ENCODE measurements at regions not wholly inside any gene's neighbourhood (a gene's known extent, or its start where the extent isn't known, plus 50 kb on each side); places are given as distances from the start of the nearest gene placed in this dataset.

GRCh38 chr15:52893338-52893737, 103.2 kb upstream of the ONECUT1 start:
- POLR2A ChIA-PET, result no interaction called here
- Mint-ChIP-seq H3K36me3 (no peaks in the 10 kb centered on the region), H3K4me3 (no peak overlapping the region), H3K9me3 (peaks cover 0 to 7% (median 0%) of the 10 kb centered on the region in 9 donors), H3K27ac (no peak overlapping the region), H3K4me1 (no peaks in the 10 kb centered on the region), H3K27me3 (peaks cover 11 to 57% (median 20%) of the 10 kb centered on the region in 5 donors)
- DNase-seq, result no peak
- no peak for ATAC-seq

GRCh38 chr15:52879904-52880303, 89.8 kb upstream of the ONECUT1 start:
- Mint-ChIP-seq H3K27me3 (peaks cover 6 to 27% (median 12%) of the 10 kb centered on the region in 5 donors), H3K4me1 (no peaks in the 10 kb centered on the region), H3K27ac (no peak overlapping the region), H3K36me3 (no peaks in the 10 kb centered on the region), H3K4me3 (no peak overlapping the region), H3K9me3 (no peaks in the 10 kb centered on the region)
- DNase-seq (no peak), ATAC-seq (no peak)
- POLR2A ChIA-PET, result no interaction called here

GRCh38 chr15:52879145-52879544, 89.0 kb upstream of the ONECUT1 start:
- Mint-ChIP-seq H3K4me3 (no peak overlapping the region), H3K36me3 (no peaks in the 10 kb centered on the region), H3K9me3 (no peaks in the 10 kb centered on the region), H3K27me3 (peaks cover 6 to 24% (median 15%) of the 10 kb centered on the region in 5 donors), H3K4me1 (no peaks in the 10 kb centered on the region), H3K27ac (no peak overlapping the region)
- ATAC-seq (no peak), DNase-seq (no peak)
- POLR2A ChIA-PET, result no interaction called here

- POLR2A ChIA-PET, result no interaction called here
- H3K27ac Mint-ChIP-seq, result peak overlapping the region in 1 of 10 donors; percentile 30
- DNase-seq (no peak), ATAC-seq (no peak)
- no peaks in the 10 kb centered on the region for H3K36me3 Mint-ChIP-seq
- no peak overlapping the region for H3K4me3 Mint-ChIP-seq
- no peaks in the 10 kb centered on the region for H3K4me1 Mint-ChIP-seq
- H3K9me3 Mint-ChIP-seq, result no peaks in the 10 kb centered on the region
- peaks cover 6 to 24% (median 13%) of the 10 kb centered on the region in 5 donors for H3K27me3 Mint-ChIP-seq
Observed at GRCh38 chr15:52876991-52877663, 87.0 kb upstream of the ONECUT1 start.

GRCh38 chr15:52872036-52872818, 82.1 kb upstream of the ONECUT1 start:
- Mint-ChIP-seq H3K4me3 (no peak overlapping the region), H3K27ac (no peak overlapping the region), H3K9me3 (peaks cover 0 to 6% (median under 1%) of the 10 kb centered on the region in 9 donors), H3K27me3 (peaks cover 20 to 46% (median 29%) of the 10 kb centered on the region in 5 donors), H3K36me3 (peaks cover 0 to 5% (median under 1%) of the 10 kb centered on the region in 3 donors), H3K4me1 (no peaks in the 10 kb centered on the region)
- POLR2A ChIA-PET, result no interaction called here
- ATAC-seq (no peak), DNase-seq (no peak)

- Mint-ChIP-seq H3K36me3 (peaks cover 2 to 22% (median 5%) of the 10 kb centered on the region in 3 donors), H3K4me1 (no peaks in the 10 kb centered on the region), H3K27me3 (peaks cover 17 to 38% (median 22%) of the 10 kb centered on the region in 5 donors), H3K4me3 (no peak overlapping the region), H3K27ac (no peak overlapping the region), H3K9me3 (peaks cover 0 to 26% (median 15%) of the 10 kb centered on the region in 9 donors)
- ATAC-seq (no peak), DNase-seq (no peak)
- POLR2A ChIA-PET, result no interaction called here
Observed at GRCh38 chr15:52870015-52870414, 79.9 kb upstream of the ONECUT1 start.

GRCh38 chr15:52866698-52867097, 76.6 kb upstream of the ONECUT1 start:
- DNase-seq (no peak), ATAC-seq (no peak)
- Mint-ChIP-seq H3K36me3 (peaks cover 2 to 26% (median 5%) of the 10 kb centered on the region in 3 donors), H3K9me3 (peaks cover 0 to 30% (median 19%) of the 10 kb centered on the region in 9 donors), H3K27me3 (peaks cover 13 to 44% (median 23%) of the 10 kb centered on the region in 5 donors), H3K27ac (no peak overlapping the region), H3K4me1 (no peaks in the 10 kb centered on the region), H3K4me3 (no peak overlapping the region)
- POLR2A ChIA-PET, result no interaction called here

- Mint-ChIP-seq H3K36me3 (peaks cover 2 to 25% (median 5%) of the 10 kb centered on the region in 3 donors), H3K27me3 (peaks cover 3 to 20% (median 7%) of the 10 kb centered on the region in 5 donors), H3K27ac (no peak overlapping the region), H3K4me3 (no peak overlapping the region), H3K9me3 (peaks cover 0 to 29% (median 18%) of the 10 kb centered on the region in 9 donors), H3K4me1 (no peaks in the 10 kb centered on the region)
- DNase-seq (no peak), ATAC-seq (no peak)
- POLR2A ChIA-PET, result no interaction called here
Observed at GRCh38 chr15:52862677-52863076, 72.5 kb upstream of the ONECUT1 start.

GRCh38 chr15:52858782-52859176, 68.6 kb upstream of the ONECUT1 start:
- POLR2A ChIA-PET, result no interaction called here
- H3K36me3 Mint-ChIP-seq, result no peaks in the 10 kb centered on the region
- no peaks in the 10 kb centered on the region for H3K4me1 Mint-ChIP-seq
- DNase-seq, result no peak
- no peak for ATAC-seq
- no peak overlapping the region for H3K4me3 Mint-ChIP-seq
- H3K27ac Mint-ChIP-seq, result no peak overlapping the region
- peaks cover 6 to 24% (median 11%) of the 10 kb centered on the region in 5 donors for H3K27me3 Mint-ChIP-seq
- no peaks in the 10 kb centered on the region for H3K9me3 Mint-ChIP-seq

- no peak for DNase-seq
- no peak for ATAC-seq
- Mint-ChIP-seq H3K9me3 (no peaks in the 10 kb centered on the region), H3K4me3 (no peak overlapping the region), H3K36me3 (no peaks in the 10 kb centered on the region), H3K4me1 (no peaks in the 10 kb centered on the region), H3K27me3 (peaks cover 6 to 29% (median 11%) of the 10 kb centered on the region in 5 donors), H3K27ac (no peak overlapping the region)
- POLR2A ChIA-PET, result no interaction called here
Observed at GRCh38 chr15:52857937-52858781, 68.0 kb upstream of the ONECUT1 start.

- Mint-ChIP-seq H3K36me3 (no peaks in the 10 kb centered on the region), H3K4me1 (no peaks in the 10 kb centered on the region), H3K27me3 (peaks cover 6 to 29% (median 11%) of the 10 kb centered on the region in 5 donors), H3K9me3 (no peaks in the 10 kb centered on the region), H3K4me3 (no peak overlapping the region), H3K27ac (no peak overlapping the region)
- no peak for DNase-seq
- no peak for ATAC-seq
- POLR2A ChIA-PET, result no interaction called here
Observed at GRCh38 chr15:52857471-52857870, 67.3 kb upstream of the ONECUT1 start.

GRCh38 chr15:52856286-52856685, 66.2 kb upstream of the ONECUT1 start:
- no peaks in the 10 kb centered on the region for H3K4me1 Mint-ChIP-seq

GRCh38 chr15:52855157-52855556, 65.0 kb upstream of the ONECUT1 start:
- Mint-ChIP-seq H3K9me3 (no peaks in the 10 kb centered on the region), H3K27me3 (peaks cover 6 to 29% (median 13%) of the 10 kb centered on the region in 5 donors), H3K27ac (no peak overlapping the region), H3K4me3 (no peak overlapping the region), H3K36me3 (no peaks in the 10 kb centered on the region), H3K4me1 (no peaks in the 10 kb centered on the region)
- ATAC-seq (no peak), DNase-seq (no peak)
- POLR2A ChIA-PET, result no interaction called here

More at GRCh38 chr15:52856286-52856685, 66.2 kb upstream of the ONECUT1 start:
- ATAC-seq (no peak), DNase-seq (no peak)
- Mint-ChIP-seq H3K4me3 (no peak overlapping the region), H3K9me3 (no peaks in the 10 kb centered on the region), H3K27me3 (peaks cover 6 to 29% (median 11%) of the 10 kb centered on the region in 5 donors), H3K36me3 (no peaks in the 10 kb centered on the region), H3K27ac (no peak overlapping the region)
- POLR2A ChIA-PET, result no interaction called here
